ENCODE measurements at regions not wholly inside any gene's neighbourhood (a gene's known extent, or its start where the extent isn't known, plus 50 kb on each side); places are given as distances from the start of the nearest gene placed in this dataset.

GRCh38 chr19:28349604-28350003 is 863.3 kb downstream of the UQCRFS1 start:
- Histone ChIP-seq H3K27me3 (no peaks in the 10 kb centered on the region), H3K9me3 (no peaks in the 10 kb centered on the region), H3K36me3 (no peaks in the 10 kb centered on the region), H3K4me1 (no peaks in the 10 kb centered on the region), H3K4me3 (no peak overlapping the region), H3K27ac (no peak overlapping the region)
- TF ChIP-seq, protein P1, sequence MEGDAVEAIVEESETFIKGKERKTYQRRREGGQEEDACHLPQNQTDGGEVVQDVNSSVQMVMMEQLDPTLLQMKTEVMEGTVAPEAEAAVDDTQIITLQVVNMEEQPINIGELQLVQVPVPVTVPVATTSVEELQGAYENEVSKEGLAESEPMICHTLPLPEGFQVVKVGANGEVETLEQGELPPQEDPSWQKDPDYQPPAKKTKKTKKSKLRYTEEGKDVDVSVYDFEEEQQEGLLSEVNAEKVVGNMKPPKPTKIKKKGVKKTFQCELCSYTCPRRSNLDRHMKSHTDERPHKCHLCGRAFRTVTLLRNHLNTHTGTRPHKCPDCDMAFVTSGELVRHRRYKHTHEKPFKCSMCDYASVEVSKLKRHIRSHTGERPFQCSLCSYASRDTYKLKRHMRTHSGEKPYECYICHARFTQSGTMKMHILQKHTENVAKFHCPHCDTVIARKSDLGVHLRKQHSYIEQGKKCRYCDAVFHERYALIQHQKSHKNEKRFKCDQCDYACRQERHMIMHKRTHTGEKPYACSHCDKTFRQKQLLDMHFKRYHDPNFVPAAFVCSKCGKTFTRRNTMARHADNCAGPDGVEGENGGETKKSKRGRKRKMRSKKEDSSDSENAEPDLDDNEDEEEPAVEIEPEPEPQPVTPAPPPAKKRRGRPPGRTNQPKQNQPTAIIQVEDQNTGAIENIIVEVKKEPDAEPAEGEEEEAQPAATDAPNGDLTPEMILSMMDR (IDR thresholded peaks at IDR 0.05) = no peak
- no peak for DNase-seq
- ATAC-seq = no peak
- intact Hi-C loops (cut with DNase I) = no loop called here

GRCh38 chr19:28345811-28346210 is 867.1 kb downstream of the UQCRFS1 start:
- Histone ChIP-seq H3K9me3 (no peaks in the 10 kb centered on the region), H3K27me3 (no peaks in the 10 kb centered on the region), H3K36me3 (no peaks in the 10 kb centered on the region), H3K4me1 (no peaks in the 10 kb centered on the region), H3K27ac (no peak overlapping the region), H3K4me3 (no peak overlapping the region)
- ATAC-seq (no peak), DNase-seq (no peak)
- TF ChIP-seq, protein P1 (IDR thresholded peaks at IDR 0.05) = no peak
- intact Hi-C loops (cut with DNase I) = no loop called here

DNA sequence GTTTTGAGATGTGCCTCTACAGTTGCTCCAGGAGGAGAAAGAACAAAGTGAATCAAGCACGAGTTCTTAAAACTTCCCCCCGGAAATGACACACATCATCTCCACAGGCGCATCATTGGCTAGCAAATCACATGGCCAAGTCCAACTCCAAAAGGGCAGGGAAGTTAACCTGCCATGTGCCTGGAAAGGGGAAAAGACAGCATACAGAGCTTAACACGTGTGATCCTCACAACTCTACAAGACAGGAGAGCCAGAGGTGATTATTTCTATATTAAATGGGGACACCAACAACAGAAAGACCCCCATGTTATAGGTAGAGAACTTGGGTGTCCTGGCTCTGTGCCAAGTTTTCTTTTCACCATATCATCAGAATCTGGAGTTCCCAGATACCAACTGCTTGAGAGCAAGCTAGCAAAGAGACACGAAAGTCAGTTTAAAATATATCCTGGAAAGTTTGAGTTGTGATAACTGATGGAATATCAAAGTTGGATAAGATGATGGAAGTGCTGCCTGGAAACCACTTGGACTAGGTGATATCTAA is 871.1 kb downstream of the UQCRFS1 start:
- intact Hi-C loops (cut with DNase I) = no loop called here
- ATAC-seq (no peak), DNase-seq (no peak)
- Histone ChIP-seq H3K27me3 (no peaks in the 10 kb centered on the region), H3K4me1 (no peaks in the 10 kb centered on the region), H3K27ac (no peak overlapping the region), H3K36me3 (no peaks in the 10 kb centered on the region), H3K4me3 (no peak overlapping the region), H3K9me3 (no peaks in the 10 kb centered on the region)
- TF ChIP-seq, protein P1 (IDR thresholded peaks at IDR 0.05) = no peak

GRCh38 chr19:28334419-28334818 is 878.5 kb downstream of the UQCRFS1 start:
- Histone ChIP-seq H3K36me3 (no peaks in the 10 kb centered on the region), H3K4me3 (no peak overlapping the region), H3K9me3 (no peaks in the 10 kb centered on the region), H3K27me3 (no peaks in the 10 kb centered on the region), H3K4me1 (no peaks in the 10 kb centered on the region), H3K27ac (no peak overlapping the region)
- TF ChIP-seq, protein P1 (IDR thresholded peaks at IDR 0.05) = no peak
- ATAC-seq (no peak), DNase-seq (no peak)
- intact Hi-C loops (cut with DNase I) = no loop called here

DNA sequence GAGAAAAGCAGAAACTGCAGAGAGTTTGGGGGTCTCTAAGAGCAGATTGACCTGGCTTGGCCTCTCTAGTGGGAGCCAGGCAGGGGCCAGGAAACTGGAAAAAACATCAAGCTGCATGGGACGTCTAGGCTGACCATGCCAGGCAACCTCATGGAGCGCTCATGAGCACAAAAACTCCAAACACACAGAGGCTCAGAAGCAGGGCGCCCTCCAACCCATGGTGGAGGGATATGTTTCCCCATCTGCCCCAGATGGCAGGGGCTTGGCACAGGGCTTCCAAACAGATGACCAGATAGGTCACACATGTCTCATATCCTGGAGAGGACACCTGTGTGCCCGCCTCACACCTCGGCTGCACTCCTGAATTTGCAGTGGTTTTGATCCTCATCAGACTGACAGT is 879.0 kb downstream of the UQCRFS1 start:
- no peak for ATAC-seq

More for the DNA sequence above, 879.0 kb downstream of the UQCRFS1 start:
- intact Hi-C loops (cut with DNase I) = no loop called here
- Histone ChIP-seq H3K36me3 (no peaks in the 10 kb centered on the region), H3K27me3 (no peaks in the 10 kb centered on the region), H3K4me3 (no peak overlapping the region), H3K9me3 (no peaks in the 10 kb centered on the region), H3K27ac (no peak overlapping the region), H3K4me1 (no peaks in the 10 kb centered on the region)
- no peak for DNase-seq
- TF ChIP-seq, protein P1 (IDR thresholded peaks at IDR 0.05) = no peak

Measured in upper lobe of right lung (tissue), 1 donor.